A549 (cell line): ENCODE measurements at regions not wholly inside any gene's neighbourhood (a gene's known extent, or its start where the extent isn't known, plus 50 kb on each side); places are given as distances from the start of the nearest gene placed in this dataset.

Experiments used
- ATAC-seq, 2 experiments: fragments of 200-7000 bp in 1 of 2; fragments of >200 bp in 1 of 2; cut with Nextera tagmentation in 1 of 2; cut with Tn5 transposase in 1 of 2; 3 replicates each; pipeline versions ENCODE4 v1.8.0 to v1.9.1; 2018 to 2020; ENCODE audit warnings: mild to moderate bottlenecking in 1 of 2, moderate library complexity in 1 of 2
- CTCF ChIA-PET: fragments of 300-600 bp; sonication (Branson Sonifier 250); formaldehyde crosslinking; extraction: SDS; loops from one replicate; lab custom pipeline; 2021; ENCODE audit warnings: antibody characterized with exemption, inconsistent platforms; lab: Yijun Ruan, JAX
- POLR2A ChIA-PET: fragments of 350-600 bp; formaldehyde crosslinking; extraction: SDS; loops from one replicate; lab custom pipeline; 2021; ENCODE audit warnings: antibody characterized with exemption, inconsistent platforms; lab: Yijun Ruan, JAX
- DNase-seq, 2 experiments: peaks; one replicate each; pipeline versions ENCODE4 v3.0.0 to v3.0.0-alpha.2; 2011 to 2016; ENCODE audit warnings: low read depth in 1 of 2, low spot score in 1 of 2
- FAIRE-seq: peaks from 2 replicates; lab custom pipeline; 2011; peaks lifted over from hg19 to GRCh38; lab: Jason Lieb, UNC
- H3K27ac ChIP-seq, 2 experiments: fragments of >200 bp; sonication (Bioruptor Twin); formaldehyde crosslinking; 3 replicates each; pipeline ENCODE4 v1.5.1; 2016 to 2017
- H3K4me1 ChIP-seq: fragments of >200 bp; sonication (Bioruptor Twin); formaldehyde crosslinking; 3 replicates; pipeline ENCODE4 v1.6.1; 2016
- H3K4me2 ChIP-seq: fragments of >200 bp; sonication (Bioruptor Twin); formaldehyde crosslinking; 3 replicates; pipeline ENCODE4 v1.6.1; 2016
- H3K4me3 ChIP-seq: fragments of >200 bp; sonication (Bioruptor Twin); formaldehyde crosslinking; 3 replicates; pipeline ENCODE4 v1.5.1; 2016
- H3K9me3 ChIP-seq: fragments of >200 bp; sonication (Bioruptor Twin); formaldehyde crosslinking; 3 replicates; pipeline ENCODE4 v1.6.1; 2016
- EHF ChIP-seq: fragments of 250-450 bp; sonication (Bioruptor Pico); IDR thresholded peaks from 2 replicates; pipeline ENCODE4 v1.5.0; 2020; ENCODE audit warnings: mild to moderate bottlenecking
- EHMT2 ChIP-seq: fragments of 200-600 bp; sonication (generic); IDR thresholded peaks from 2 replicates; pipeline ENCODE4 v1.6.1; 2016; ENCODE audit warnings: antibody characterized with exemption, low read depth, mild to moderate bottlenecking, moderate library complexity
- FOSB ChIP-seq: fragments of 250-450 bp; sonication (Bioruptor Pico); IDR thresholded peaks from 2 replicates; pipeline ENCODE4 v1.5.0; 2020; ENCODE audit warnings: mild to moderate bottlenecking, moderate library complexity
- HDAC2 ChIP-seq: fragments of 200-600 bp; sonication (generic); IDR thresholded peaks from 2 replicates; pipeline ENCODE4 v1.6.1; 2016
- HOXA7 ChIP-seq: fragments of 250-450 bp; sonication (Bioruptor Pico); IDR thresholded peaks from 2 replicates; pipeline ENCODE4 v1.5.0; 2020; ENCODE audit warnings: mild to moderate bottlenecking, moderate library complexity
- JUN ChIP-seq, 2 experiments: fragments of >200 bp; sonication (Bioruptor Twin); formaldehyde crosslinking; IDR thresholded peaks; 2 replicates in 1 of 2; 3 replicates in 1 of 2; pipeline ENCODE4 v1.6.1; 2016 to 2017
- POLR2A ChIP-seq: IDR thresholded peaks from 2 replicates; pipeline ENCODE4 v1.6.1; 2012; ENCODE audit warnings: mild to moderate bottlenecking, low read length
- POLR2AphosphoS2 ChIP-seq: conservative IDR thresholded peaks from 2 replicates; pipeline ENCODE4 v1.6.1; 2012; ENCODE audit warnings: low read length, improper control_type of control experiment, inconsistent platforms
- RARB ChIP-seq: fragments of 250-450 bp; sonication (Bioruptor Pico); IDR thresholded peaks from 2 replicates; pipeline ENCODE4 v1.8.0; 2021; ENCODE audit warnings: mild to moderate bottlenecking, moderate library complexity
- RNF2 ChIP-seq: fragments of 200-600 bp; sonication (generic); IDR thresholded peaks from 2 replicates; pipeline ENCODE4 v1.6.1; 2016; ENCODE audit warnings: low read depth, mild to moderate bottlenecking, antibody characterized with exemption, moderate library complexity, borderline replicate concordance
- SREBF2 ChIP-seq: fragments of 450-650 bp; IDR thresholded peaks from 2 replicates; pipeline ENCODE4 v1.6.1; 2014; ENCODE audit warnings: mild to moderate bottlenecking, moderate library complexity
- WGBS: methylation state at CpG from one replicate; pipeline ENCODE4 v1.1.6; 2017; ENCODE audit errors: missing lambda C conversion rate; 5-methylcytosine and 5-hydroxymethylcytosine counted together
- TF ChIP-seq, protein P1 (sequence below): fragments of >200 bp; sonication (Bioruptor Twin); formaldehyde crosslinking; IDR thresholded peaks from 2 replicates; pipeline ENCODE4 v1.6.1; 2016
- TF ChIP-seq, protein P2 (sequence below): fragments of 250-450 bp; sonication (Bioruptor Pico); IDR thresholded peaks from 2 replicates; pipeline ENCODE4 v1.5.0; 2020; ENCODE audit warnings: low read depth, mild to moderate bottlenecking, moderate library complexity
- TF ChIP-seq, protein P3 (sequence below): IDR thresholded peaks from 2 replicates; pipeline ENCODE4 v1.6.1; 2012; ENCODE audit warnings: low read depth, borderline replicate concordance
- TF ChIP-seq, protein P4 (sequence below): fragments of >200 bp; sonication (Bioruptor Twin); formaldehyde crosslinking; IDR thresholded peaks from 3 replicates; pipeline ENCODE4 v1.5.1; 2016
- TF ChIP-seq, protein P5 (sequence below): fragments of 250-450 bp; sonication (Bioruptor Pico); IDR thresholded peaks from 2 replicates; pipeline ENCODE4 v1.5.0; 2021; ENCODE audit warnings: mild to moderate bottlenecking, moderate library complexity, borderline replicate concordance
- TF ChIP-seq, protein P6 (sequence below): fragments of 200-600 bp; sonication (generic); IDR thresholded peaks from 2 replicates; pipeline ENCODE4 v1.6.1; 2016; ENCODE audit warnings: antibody characterized with exemption, mild to moderate bottlenecking, moderate library complexity
- TF ChIP-seq, protein P7 (sequence below): fragments of 150-350 bp; IDR thresholded peaks from 2 replicates; pipeline ENCODE4 v1.6.1; 2014; ENCODE audit warnings: low read depth, mild to moderate bottlenecking, low read length

DNA sequence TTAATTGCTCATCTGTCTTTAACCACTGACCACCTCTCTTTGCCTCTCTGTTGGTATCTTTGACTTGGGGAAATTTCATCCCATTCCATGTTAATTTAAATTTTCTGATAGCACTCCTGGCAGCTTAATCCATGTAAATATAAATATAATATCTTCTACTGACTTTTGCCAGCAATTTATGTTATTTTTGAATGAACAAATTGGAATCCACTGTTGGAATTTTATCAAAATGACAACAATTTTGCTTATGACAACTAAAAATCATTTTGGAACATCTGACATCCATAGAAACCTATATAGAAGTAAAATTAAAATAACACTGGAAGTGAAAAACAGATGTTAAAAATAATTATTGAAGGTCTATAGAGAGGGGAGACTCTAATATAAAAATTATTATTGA lies 176.5 kb upstream of the AKR1E2 start:
- no peak for TF ChIP-seq FOSB
- TF ChIP-seq, protein P1, sequence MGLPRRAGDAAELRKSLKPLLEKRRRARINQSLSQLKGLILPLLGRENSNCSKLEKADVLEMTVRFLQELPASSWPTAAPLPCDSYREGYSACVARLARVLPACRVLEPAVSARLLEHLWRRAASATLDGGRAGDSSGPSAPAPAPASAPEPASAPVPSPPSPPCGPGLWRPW = no peak
- TF ChIP-seq, all 56 proteins: peak for 0
- no peak overlapping the region for H3K27ac ChIP-seq
- H3K4me1 ChIP-seq = peaks cover 11% of the 10 kb centered on the region; the same call in 1 of the 3 replicates
- H3K4me3 ChIP-seq = no peak overlapping the region
- ATAC-seq (no peak), FAIRE-seq (no peak), DNase-seq (no peak)
- no peak overlapping the region for H3K4me2 ChIP-seq
- no peaks in the 10 kb centered on the region for H3K9me3 ChIP-seq
- ChIA-PET POLR2A (no interaction called here), CTCF (interaction anchor here (1.1 kb wide), 1 partner anchor 26 kb away, joined by 4 read pairs; no protein-coding TSS in a partner anchor)

DNA sequence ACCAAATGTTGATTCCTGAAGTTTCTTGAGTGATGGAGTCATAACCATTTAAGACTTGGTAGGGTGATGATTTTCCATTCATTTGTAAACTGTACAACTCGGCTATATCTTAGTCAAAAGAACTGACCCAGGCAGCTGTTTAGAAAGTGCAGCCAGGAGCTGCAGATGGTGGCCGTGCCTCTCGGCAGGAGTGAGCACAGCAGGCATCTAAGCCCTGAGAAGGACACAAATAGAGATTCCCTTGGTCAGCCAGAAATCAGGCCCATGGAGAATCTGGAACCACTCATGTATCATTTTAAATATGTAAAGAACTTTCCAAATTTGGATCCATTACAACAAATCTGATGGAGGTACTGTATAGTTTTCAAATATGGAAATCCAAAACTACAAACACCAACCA lies 177.0 kb upstream of the AKR1E2 start:
- FAIRE-seq = no peak
- ATAC-seq = no peak
- ChIA-PET POLR2A (no interaction called here), CTCF (no interaction called here)
- Histone ChIP-seq H3K4me2 (no peak overlapping the region), H3K4me1 (peaks cover 11% of the 10 kb centered on the region; the same call in 1 of the 3 replicates), H3K4me3 (no peak overlapping the region), H3K27ac (no peak overlapping the region), H3K9me3 (no peaks in the 10 kb centered on the region)
- WGBS = 83% methylated on average over 3 of the region's 3 CpGs
- TF ChIP-seq, protein P2, sequence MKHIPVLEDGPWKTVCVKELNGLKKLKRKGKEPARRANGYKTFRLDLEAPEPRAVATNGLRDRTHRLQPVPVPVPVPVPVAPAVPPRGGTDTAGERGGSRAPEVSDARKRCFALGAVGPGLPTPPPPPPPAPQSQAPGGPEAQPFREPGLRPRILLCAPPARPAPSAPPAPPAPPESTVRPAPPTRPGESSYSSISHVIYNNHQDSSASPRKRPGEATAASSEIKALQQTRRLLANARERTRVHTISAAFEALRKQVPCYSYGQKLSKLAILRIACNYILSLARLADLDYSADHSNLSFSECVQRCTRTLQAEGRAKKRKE (CRISPR knock-in tag) = no peak
- TF ChIP-seq, protein P3, sequence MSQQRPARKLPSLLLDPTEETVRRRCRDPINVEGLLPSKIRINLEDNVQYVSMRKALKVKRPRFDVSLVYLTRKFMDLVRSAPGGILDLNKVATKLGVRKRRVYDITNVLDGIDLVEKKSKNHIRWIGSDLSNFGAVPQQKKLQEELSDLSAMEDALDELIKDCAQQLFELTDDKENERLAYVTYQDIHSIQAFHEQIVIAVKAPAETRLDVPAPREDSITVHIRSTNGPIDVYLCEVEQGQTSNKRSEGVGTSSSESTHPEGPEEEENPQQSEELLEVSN = no peak
- no peak for DNase-seq

DNA sequence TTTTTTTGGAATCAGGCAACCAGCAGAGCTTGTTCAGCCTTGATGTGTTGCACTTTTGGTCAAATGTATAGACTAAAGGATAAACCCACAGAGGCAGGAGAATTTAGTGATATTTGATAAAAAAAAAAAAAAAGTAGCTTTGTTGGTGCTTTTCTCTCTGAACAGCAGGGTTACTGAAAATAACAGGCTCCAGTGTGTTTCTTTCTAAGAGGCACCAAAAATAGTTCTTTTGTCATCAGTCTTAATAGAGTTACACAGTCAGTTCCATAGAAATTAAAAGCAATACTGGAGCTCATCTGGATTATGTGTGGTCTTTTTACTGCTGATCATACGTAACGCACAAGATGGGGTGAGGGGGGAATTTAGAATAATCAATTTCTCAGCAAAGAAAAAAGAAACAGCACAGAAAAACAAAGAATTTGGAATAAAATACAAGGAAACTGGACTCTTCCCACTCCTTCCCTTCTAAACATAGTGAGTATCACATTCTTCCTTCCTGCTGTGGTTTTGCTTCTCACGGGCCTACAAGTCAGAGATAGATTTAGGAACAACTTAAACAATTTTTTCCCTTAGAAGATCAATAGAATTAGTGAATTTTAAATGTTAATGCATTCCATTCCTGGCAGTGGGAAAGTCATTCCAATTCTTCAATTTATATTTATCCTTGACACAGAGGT lies 178.8 kb upstream of the AKR1E2 start:
- POLR2A ChIA-PET = interaction anchor here (0.7 kb wide), 1 partner anchor 905 kb away, joined by 5 read pairs; no protein-coding TSS in a partner anchor
- no peak for DNase-seq
- no peak for FAIRE-seq
- Histone ChIP-seq H3K9me3 (no peaks in the 10 kb centered on the region), H3K4me1 (peaks cover 11% of the 10 kb centered on the region; the same call in 1 of the 3 replicates), H3K4me3 (no peak overlapping the region), H3K4me2 (no peak overlapping the region), H3K27ac (no peak overlapping the region)
- 94% methylated on average over 3 of the region's 3 CpGs for WGBS
- CTCF ChIA-PET = interaction anchor here (0.6 to 1.0 kb wide), 3 partner anchors 17 to 1407 kb away, joined by 3 to 4 read pairs (median 3); no protein-coding TSS in a partner anchor
- no peak for ATAC-seq
- TF ChIP-seq RARB (CRISPR knock-in tag) (no peak), HOXA7 (CRISPR knock-in tag) (no peak), JUN (IDR thresholded peaks at IDR 0.05) (no peak), POLR2AphosphoS2 (no peak), POLR2A (no peak), RNF2 (no peak), EHMT2 (no peak), SREBF2 (no peak), HDAC2 (no peak), EHF (no peak)
- TF ChIP-seq, protein P4, sequence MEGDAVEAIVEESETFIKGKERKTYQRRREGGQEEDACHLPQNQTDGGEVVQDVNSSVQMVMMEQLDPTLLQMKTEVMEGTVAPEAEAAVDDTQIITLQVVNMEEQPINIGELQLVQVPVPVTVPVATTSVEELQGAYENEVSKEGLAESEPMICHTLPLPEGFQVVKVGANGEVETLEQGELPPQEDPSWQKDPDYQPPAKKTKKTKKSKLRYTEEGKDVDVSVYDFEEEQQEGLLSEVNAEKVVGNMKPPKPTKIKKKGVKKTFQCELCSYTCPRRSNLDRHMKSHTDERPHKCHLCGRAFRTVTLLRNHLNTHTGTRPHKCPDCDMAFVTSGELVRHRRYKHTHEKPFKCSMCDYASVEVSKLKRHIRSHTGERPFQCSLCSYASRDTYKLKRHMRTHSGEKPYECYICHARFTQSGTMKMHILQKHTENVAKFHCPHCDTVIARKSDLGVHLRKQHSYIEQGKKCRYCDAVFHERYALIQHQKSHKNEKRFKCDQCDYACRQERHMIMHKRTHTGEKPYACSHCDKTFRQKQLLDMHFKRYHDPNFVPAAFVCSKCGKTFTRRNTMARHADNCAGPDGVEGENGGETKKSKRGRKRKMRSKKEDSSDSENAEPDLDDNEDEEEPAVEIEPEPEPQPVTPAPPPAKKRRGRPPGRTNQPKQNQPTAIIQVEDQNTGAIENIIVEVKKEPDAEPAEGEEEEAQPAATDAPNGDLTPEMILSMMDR = no peak
- TF ChIP-seq, protein P1 = no peak
- TF ChIP-seq, protein P5, sequence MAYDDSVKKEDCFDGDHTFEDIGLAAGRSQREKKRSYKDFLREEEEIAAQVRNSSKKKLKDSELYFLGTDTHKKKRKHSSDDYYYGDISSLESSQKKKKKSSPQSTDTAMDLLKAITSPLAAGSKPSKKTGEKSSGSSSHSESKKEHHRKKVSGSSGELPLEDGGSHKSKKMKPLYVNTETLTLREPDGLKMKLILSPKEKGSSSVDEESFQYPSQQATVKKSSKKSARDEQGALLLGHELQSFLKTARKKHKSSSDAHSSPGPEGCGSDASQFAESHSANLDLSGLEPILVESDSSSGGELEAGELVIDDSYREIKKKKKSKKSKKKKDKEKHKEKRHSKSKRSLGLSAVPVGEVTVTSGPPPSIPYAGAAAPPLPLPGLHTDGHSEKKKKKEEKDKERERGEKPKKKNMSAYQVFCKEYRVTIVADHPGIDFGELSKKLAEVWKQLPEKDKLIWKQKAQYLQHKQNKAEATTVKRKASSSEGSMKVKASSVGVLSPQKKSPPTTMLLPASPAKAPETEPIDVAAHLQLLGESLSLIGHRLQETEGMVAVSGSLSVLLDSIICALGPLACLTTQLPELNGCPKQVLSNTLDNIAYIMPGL (CRISPR knock-in tag) = no peak
- TF ChIP-seq, protein P6, sequence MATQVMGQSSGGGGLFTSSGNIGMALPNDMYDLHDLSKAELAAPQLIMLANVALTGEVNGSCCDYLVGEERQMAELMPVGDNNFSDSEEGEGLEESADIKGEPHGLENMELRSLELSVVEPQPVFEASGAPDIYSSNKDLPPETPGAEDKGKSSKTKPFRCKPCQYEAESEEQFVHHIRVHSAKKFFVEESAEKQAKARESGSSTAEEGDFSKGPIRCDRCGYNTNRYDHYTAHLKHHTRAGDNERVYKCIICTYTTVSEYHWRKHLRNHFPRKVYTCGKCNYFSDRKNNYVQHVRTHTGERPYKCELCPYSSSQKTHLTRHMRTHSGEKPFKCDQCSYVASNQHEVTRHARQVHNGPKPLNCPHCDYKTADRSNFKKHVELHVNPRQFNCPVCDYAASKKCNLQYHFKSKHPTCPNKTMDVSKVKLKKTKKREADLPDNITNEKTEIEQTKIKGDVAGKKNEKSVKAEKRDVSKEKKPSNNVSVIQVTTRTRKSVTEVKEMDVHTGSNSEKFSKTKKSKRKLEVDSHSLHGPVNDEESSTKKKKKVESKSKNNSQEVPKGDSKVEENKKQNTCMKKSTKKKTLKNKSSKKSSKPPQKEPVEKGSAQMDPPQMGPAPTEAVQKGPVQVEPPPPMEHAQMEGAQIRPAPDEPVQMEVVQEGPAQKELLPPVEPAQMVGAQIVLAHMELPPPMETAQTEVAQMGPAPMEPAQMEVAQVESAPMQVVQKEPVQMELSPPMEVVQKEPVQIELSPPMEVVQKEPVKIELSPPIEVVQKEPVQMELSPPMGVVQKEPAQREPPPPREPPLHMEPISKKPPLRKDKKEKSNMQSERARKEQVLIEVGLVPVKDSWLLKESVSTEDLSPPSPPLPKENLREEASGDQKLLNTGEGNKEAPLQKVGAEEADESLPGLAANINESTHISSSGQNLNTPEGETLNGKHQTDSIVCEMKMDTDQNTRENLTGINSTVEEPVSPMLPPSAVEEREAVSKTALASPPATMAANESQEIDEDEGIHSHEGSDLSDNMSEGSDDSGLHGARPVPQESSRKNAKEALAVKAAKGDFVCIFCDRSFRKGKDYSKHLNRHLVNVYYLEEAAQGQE = no peak
- TF ChIP-seq, protein P7, sequence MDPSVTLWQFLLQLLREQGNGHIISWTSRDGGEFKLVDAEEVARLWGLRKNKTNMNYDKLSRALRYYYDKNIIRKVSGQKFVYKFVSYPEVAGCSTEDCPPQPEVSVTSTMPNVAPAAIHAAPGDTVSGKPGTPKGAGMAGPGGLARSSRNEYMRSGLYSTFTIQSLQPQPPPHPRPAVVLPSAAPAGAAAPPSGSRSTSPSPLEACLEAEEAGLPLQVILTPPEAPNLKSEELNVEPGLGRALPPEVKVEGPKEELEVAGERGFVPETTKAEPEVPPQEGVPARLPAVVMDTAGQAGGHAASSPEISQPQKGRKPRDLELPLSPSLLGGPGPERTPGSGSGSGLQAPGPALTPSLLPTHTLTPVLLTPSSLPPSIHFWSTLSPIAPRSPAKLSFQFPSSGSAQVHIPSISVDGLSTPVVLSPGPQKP = no peak
